ENCODE measurements at regions not wholly inside any gene's neighbourhood (a gene's known extent, or its start where the extent isn't known, plus 50 kb on each side); places are given as distances from the start of the nearest gene placed in this dataset.

DNA sequence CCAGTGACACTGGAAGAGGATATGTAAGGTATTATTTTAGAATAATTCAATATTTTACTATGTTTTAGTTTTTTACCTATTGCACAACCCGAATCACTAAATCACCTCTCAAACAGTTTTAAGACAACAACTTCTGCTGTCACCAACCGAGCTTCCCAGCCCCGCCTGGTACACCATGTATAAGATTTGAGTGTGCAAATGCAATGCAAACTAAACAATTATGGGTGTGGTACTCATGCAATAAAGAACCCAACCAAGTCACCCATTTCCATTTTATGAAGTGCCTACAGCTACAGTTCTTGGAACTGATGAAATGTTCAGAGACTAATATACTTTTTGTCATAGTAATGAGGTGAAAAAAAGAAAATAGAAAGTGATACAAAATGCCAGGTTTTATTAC, 256.2 kb downstream of the TAFA4 start (continued):
- TF ChIP-seq CTCF (IDR thresholded peaks at IDR 0.05; ENCODE audit: control extremely low read depth in 1 of 3, insufficient read depth in 1 of 3, low read depth in 1 of 3, low read length in 3 of 3) (no peak), CHD7 (IDR thresholded peaks at IDR 0.05; ENCODE audit: insufficient replicate concordance, low read length) (no peak), PHF8 (conservative IDR thresholded peaks at IDR 0.05; ENCODE audit: low read depth, low read length) (no peak), SIN3A (conservative IDR thresholded peaks at IDR 0.05 in 1 of 2, IDR thresholded peaks at IDR 0.05 in 1 of 2; ENCODE audit: low read depth in 1 of 2, low read length in 2 of 2) (no peak), SIRT6 (IDR thresholded peaks at IDR 0.05; ENCODE audit: low read length) (no peak)
